ENCODE measurements at regions not wholly inside any gene's neighbourhood (a gene's known extent, or its start where the extent isn't known, plus 50 kb on each side); places are given as distances from the start of the nearest gene placed in this dataset.

DNA sequence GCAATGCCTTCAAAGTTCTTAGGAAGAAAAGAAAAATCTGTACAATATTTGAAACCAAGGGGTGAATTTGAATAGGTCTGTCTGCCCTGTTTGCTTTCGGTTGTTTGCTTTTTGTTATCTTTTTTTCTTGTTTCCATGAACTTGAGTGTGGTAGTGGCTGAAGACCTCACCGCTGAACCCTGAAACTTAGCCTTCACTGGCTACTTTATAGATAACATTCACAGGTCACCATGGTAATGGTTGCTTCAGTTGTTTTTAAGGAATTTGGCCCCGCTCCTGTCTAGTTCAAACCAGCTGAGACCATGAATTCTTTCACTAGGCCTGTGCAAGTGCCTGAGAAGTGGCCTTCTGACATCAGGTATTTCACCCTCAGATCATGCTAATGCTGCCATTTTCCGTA is 137.0 kb upstream of the PMFBP1 start:
- DNase-seq: no peak

DNA sequence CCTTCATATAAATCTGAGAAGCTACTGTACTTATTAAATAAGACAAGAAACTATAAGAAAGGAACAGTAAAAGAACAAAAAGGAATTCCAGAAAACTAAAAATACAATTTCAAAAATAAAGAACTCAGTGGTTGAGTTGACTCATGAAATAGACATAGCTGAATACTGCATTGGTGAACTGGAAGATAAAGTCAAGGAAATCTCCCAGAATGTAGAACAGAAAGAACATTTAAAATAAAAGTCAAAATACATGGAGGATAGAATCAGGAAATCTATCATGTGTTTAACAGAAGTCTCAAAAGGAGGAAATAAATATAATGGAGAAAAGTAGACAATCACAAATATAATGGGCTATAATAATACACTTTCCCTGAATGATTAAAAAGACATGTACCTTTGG is 136.4 kb upstream of the PMFBP1 start:
- DNase-seq: no peak

DNA sequence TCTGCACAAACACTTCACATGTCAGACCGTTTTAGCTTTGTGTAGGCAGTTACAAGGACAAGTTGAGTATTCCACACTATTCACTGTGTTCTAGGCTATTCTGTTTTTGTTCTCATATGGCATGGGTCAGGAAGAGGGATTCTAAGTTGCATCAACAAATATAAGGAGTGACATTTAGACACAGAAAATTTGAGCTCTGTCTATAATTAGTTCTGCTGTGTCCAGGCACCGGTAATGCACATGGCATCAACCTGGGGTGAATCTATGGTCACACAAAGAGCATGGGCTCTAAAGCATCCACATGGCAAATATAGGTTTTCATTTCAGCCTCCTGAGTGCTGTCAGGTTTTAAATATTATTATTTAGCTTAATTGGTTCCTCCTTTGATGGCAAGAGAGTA is 130.4 kb upstream of the PMFBP1 start:
- DNase-seq: no peak

DNA sequence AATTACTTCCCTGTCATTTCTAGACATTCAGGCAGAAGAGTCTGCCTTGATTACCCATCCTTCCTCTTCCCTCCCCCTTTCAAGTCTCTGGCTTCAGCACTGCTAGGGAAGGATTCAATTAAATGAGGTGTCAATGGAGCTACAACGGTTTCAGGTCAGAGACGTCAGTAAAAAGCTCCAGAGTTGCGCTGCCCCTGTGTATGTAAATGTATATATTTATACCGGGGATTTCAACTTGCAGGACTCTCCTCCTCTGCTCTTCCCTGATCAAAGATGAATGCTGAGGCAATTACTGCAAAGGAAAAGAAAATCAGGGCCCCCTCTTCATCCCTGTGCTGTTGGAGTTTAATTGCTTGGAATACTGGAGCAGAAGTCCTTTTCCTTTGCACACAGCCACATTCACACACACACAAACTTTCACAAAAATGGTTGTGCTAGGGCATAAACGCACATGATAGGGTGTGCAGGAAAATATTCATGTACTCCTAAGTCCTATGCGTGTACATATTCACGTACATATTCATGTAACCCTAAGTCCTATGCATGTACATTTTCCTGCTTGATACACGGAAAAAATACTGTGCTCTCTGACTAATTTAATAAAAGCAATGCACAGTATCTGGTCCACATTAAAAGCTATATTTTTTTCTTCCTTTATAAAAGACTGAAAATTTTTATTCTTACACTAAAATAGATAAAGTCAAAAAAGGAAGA is 129.7 kb upstream of the PMFBP1 start:
- no peak for DNase-seq

DNA sequence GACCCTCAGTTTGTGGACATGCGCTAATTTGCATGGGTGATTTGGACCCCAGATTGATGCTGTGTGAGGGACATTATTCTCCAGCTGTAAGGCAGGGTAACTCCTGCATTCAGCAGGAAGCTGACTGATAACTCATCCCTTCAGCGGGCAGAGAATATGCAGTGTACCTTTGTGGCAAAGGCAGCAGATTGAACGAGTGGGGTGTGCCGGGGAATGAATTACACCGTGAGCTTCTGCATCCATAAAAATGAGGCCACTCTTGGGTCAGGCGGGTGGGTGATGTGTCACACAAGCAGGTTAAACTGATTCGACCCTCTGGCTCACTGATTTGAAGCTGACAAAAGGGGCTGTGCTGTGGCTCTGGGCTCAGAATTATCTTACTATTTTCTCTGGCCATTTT is 128.9 kb upstream of the PMFBP1 start:
- DNase-seq: no peak

DNA sequence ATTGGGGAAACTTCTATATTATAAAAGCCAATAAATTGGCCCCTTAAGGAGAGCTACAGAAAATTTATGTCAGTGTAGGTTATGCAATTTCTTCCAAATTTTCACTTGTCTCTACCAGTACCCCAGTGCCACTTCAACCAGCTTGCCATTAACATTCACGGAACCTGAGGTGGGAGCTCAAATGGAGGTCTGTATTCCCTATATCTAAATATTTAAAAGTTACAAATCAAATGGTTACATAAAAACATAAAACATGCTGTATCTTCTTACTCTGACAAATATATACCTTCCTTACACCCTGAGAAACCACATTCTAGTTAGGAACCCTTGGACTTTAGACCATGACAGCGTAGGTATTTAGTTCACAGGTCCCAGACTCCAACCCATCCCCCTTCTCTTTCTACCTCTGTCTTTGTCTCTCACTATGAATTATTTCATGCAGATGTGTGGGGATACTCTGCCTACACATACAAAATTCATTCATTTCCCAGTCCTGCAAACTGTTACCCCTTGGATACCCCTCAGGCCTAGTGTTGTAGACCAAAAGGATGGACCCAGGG is 127.8 kb upstream of the PMFBP1 start:
- DNase-seq: no peak

DNA sequence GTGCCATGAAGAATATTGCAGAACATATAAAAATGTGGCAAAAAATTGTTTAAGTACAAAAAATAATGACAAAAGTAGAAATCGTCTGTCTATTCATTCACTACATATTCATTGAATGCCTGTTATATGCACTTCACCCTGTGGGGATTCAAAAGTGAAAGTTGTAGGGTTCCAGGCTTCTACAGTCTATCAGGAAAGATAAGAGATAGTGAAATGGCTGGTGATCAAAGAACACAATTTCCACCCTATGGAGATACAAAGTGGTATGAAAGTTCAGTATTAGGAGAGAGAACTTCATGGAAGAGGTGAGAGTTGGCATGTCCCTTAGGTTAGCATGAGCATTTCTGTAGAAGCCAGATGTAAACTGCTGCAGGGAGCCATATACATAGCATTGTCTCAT is 127.0 kb upstream of the PMFBP1 start:
- no peak for DNase-seq

DNA sequence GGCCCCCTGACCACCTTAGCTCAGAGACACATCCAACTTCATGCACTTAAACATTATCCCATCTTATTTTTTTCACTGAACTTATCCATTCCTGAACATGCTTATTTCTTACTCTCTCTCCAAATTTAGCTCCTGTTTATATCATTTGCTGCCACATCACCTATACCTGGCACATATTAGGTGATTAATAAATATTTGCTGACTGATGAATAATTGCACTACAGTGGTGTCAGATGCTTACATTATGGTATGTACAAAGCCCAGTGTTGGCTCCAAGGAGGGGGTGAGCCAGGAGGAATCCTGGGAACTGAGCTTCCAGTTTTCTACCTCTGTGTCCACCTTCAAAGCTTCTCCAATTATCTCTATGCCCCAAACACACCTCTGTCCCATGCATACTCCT is 124.0 kb upstream of the PMFBP1 start:
- DNase-seq: no peak

DNA sequence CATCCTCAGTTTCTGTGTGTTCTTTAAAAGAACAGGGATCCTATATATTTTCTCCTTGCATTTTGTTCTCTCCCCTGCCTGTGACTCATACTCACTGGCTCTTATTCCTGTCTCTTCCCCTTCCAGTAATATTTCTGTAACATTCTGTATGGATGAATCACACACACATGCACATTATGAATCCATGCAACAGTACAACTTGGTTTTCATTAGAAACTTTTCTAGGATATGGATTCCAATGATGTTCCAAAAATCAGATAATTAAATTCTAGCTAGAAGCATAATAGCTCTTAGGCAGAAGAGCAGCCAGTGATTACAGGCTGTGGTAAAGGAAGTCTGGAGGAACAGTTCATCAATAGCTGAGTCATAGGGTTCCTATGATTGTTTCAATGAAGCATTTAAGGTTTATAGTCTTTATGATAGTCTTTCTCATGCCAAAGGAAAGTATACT is 119.6 kb upstream of the PMFBP1 start:
- DNase-seq: no peak

DNA sequence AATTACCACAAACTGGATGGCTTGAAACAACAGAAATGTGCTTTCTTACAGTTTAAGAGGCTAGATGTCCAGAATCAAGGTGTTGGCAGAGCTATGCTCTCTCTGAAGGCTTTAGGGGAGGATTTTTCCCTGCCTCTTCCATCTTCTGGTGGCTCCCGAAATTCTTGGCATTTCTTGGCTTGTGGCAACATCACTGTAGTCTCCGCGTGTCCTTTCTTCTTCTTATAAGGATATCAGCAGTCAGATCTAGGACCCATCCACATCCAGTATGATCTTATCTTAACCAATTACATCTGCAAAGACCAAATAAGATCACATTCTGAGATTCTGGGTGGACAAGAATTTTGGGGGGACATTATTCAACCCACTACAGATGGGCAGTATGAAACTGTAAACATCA is 119.2 kb upstream of the PMFBP1 start:
- no peak for DNase-seq

DNA sequence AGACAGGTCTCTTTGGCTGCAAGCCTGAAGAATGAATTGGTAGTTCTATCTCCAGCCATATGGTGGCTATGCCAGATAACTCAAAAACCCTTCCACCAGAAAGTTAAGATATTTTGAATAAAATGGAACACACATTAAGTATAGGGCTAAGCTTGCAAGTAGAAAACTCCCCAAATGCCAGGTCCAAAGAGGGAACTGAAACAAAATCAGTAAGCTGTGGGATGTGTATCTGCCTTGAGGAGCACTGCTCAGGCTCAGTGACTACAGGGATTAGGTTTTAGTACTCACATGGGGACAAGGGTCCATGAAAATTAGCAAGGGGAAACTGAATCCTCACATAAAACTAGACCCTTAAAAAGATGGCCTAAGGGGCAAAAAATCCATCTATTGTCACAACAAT is 115.7 kb upstream of the PMFBP1 start:
- no peak for DNase-seq

DNA sequence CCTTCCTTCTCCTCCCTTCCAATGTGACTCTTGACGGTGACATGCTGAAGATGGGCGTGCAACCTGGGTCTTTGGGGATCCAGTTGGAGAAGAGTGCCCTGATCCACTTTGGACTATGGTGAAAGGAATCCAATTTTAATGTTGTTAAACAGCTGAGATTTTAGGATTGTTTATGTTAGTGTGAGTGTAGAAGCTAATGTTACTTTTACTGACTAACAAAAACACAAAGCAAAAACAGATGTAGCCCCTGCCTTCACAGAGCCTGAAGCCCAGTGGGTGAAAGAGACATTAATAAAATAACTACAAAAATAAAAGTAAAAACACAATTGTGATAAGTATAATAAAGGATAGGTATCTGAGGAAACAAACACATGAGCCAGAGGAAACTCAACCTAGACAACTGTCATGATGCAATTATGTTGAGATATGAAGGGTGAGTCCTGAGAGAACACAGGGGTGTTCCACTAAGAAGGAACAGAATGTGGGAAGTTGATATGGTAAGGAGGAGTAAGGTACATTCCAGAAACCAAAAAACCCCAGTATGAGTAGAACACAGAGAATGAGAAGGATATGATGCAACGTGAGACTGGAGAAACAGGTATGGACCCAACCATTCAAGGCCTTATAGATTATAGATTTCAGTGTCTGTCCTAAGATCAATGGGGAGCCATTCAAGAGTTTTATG is 115.1 kb upstream of the PMFBP1 start:
- DNase-seq: no peak

DNA sequence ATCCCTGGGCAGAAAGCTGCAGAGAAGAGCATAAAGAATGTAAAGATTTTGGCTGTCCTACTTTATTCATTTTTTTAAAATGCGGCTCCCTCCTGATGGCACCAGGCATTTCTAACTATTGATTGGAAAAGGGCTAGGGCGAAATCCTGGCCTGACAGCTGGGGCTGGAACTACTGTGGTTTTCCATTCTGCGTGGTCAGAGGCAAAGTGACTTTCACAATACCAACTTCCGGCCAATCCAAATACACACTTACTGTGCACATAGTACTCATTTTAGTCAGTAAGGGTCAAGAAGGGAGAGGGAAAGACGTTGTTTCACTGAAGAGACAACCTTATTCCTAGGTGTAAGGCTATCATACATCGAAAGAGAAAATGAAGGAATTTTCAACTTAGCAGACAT is 113.8 kb upstream of the PMFBP1 start:
- DNase-seq: no peak

DNA sequence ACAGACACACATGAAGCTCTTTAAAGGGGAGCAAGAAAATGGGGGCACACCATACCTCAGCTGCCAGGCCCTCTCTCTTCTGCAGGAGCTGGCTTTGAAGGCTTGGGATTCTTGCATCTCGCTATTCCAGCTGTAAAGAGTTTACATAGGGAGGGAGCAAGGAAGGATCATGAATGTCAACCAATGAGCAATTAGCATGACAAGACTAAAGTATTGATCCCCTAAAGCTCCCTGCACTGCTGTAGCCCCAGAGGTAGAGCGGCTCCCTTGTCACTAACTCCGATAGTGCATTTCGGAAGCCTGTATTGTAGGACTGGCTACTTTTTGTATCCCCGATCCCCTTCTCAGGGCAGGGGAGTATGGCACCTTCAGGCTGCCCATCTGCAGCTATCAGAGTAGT is 113.4 kb upstream of the PMFBP1 start:
- DNase-seq: no peak

DNA sequence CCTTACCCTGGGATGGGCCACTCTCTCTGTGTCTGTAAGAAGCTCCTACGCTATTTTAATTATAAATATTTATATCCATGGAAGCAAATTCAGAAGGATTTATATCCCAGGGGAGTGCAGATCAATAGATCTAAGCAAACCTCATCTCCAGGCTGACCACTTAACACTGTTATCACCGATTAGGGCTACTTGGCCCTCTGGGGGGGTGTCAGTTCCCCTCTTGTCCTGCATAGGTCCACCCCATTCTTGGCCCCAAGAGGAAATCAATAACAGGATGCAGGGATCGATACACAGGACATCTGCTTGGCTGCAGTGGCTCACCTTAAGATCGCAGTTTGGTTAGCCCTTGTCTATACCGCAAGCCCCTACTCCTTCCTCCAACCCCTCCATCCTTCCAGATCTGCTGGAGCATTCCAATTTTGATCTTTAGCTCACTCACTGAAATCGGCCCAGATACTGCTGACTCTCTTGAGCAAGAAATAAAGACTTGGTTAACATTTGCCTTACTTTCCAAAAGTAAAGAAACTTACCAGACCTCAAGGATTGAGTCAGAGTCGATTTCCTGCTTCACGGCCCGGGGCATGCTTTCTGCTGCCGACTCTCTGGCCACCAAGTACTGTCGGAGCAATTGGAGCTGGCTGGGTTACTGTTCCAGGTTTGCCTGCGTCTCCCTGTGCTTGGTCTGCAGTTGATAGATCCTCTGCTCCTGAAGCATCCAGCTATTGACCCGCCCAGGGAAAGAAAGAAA is 112.3 kb upstream of the PMFBP1 start:
- no peak for DNase-seq

DNA sequence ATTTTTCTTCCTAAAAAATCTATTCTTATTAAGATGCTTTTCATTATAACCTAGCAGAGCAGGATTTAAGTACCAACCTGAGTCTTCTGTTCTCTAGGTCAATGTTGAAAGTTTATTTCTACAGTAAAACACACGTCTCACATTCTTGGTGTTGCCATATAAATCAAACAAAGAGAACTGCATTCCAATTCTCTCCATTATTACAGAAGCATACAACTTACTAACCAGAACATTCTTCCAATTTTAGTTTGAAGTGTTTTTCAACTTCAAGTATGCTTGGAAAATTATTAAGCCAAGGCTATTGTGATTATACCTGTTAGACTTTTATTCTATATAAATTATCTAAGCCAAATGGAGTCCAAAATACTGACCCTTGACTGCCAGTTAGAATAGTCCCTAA is 110.4 kb upstream of the PMFBP1 start:
- no peak for DNase-seq

DNA sequence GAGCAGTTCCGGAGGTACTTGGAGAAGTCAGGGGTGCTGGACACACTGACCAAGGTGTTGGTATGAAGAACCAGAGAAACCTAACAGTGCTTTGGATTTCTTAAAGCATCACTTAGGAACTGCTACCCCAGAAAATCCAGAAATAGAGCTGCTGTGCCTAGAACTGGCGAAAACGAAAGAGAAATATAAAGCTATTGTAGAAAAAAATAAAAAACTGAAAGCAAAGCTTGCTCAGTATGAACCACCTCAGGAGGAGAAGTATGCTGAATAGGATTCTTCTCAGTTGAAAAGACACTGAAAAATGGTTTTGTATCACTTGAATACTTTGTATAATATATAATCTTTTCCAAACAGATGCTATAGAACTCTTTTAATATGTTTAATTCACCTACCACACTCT is 106.3 kb upstream of the PMFBP1 start:
- DNase-seq: no peak

DNA sequence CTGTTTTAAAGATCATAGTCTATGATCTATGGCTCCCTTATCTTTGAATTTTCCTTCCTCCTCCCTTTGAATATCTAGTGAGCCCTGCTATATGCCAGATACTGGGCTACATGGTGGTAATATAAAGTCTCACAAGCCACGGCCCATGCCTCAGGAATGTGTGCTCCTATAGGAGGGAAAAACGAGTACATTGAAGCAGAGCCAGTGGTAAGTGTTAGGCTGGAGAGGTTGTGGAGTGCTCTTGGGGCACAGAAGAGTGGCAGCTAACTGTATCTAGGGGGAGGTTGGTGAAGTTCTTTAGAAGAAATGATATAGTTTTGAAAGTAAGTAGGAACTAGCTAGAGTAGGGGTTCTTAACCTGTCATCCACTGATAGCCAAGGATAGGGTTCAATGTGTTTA is 105.8 kb upstream of the PMFBP1 start:
- no peak for DNase-seq

DNA sequence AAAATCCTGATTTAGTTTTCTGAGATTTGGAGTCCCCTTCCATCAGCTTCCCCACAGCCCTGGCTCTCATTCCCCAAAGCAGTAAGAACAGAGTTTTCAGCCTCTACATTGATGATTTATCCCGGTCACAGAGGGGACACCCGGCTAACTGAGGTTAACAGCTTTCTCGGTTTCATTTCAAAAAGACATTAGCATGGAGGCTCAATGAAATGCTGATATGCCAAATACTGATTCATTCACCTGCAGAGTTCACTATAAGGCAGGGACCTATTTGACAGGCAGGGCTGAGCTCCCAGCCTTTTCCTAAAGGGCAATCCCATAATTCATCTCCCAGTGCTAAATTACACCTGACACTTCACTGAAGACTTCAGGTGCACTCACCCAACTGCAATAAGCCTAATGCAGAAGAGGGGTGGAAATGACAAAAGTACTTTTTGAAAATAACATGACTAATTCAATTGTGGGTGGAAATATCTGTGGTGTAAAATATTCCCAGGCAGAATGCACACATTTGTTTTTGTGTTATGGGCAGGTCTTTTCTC is 99.8 kb upstream of the PMFBP1 start:
- no peak for DNase-seq

DNA sequence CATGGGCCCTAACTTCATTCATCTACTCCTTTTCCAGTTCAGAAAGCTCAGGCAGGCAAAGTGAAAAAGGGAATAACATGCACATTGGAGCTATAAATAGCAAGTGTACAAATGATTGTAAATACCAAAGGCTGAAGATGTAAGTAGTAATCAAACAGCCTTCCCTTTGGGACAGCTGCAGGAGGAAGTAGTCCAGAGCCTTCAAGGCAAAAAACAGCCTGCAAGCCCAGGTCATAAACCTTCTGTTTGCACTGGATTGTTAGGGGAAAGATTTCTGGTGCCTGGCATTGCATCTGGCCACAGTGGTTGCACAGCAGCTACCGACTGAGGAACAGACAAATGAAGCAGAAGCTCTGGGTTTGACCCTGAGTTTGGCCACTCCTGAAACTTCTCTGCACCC is 98.6 kb upstream of the PMFBP1 start:
- no peak for DNase-seq

DNA sequence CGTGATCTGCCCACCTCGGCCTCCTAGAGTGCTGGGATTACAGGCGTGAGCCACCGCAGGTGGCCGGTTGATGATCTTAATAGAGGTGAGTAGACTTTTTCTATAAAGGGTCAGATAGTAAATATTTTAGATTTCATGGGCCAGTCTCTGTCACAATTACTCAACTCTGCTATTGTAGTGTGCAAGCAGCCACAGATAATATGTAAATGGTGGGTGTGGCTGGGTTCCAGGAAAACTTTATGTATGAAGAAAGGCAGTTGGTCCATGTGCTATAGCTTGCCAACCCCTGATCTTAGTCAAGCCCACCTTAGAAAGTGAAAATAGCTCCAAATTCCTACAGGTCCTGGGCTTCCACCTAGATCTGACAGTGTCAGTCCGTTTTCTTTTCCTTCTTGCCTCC is 94.9 kb upstream of the PMFBP1 start:
- no peak for DNase-seq

DNA sequence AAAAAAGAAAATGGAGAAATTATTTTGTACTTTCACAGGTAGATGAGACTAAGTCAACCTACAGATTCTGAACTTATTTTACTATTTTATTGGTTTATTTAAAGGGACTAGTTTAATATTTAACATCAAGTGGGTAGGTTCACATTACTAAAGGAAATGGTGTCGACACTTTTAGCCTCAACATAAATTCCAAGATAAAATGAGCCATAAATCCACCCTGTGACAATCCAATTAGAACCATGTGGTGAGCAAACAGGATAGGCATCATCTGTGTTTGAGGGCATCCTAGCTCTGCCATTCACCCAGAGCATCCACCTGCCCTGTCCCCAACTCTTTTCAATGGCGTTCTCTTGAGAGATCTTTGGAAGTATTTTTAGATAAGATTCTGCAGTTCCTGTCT is 92.8 kb upstream of the PMFBP1 start:
- no peak for DNase-seq

DNA sequence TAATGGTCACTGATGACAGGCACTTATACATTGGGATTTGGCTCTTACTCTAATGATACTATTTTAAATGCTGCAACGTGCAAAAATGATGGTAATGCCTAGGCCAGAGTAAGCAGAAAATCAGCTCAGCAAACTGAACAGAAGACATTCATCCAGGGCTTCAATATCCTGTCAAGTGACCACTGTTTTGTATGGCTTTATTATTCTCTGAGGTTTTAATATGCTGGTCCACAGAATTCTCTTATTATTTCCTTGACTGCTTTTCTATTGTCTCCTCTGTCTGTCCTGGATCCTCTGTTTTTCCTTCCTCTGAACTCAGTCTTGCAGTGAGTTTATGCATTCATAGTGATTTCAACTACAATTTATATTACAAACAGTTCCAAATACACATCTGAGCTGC is 90.8 kb upstream of the PMFBP1 start:
- no peak for DNase-seq

DNA sequence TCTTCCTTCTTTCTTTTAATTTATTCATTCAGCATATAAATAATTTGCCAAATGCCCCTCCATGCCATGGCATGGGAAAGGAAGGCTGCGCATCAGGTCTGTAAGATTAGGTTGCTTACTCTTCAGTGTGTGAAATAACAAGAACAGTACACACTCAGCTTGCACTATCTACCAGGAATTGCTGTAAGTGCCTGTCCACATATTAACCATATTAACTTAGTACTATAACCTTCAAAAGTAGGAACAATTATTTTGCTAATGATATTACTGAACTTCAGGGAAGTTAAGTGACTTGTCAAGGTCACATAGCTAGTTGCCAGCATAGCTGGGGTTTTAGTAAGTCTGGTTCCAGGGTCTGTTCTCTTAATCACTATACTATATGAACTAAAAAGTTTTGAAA is 89.2 kb upstream of the PMFBP1 start:
- no peak for DNase-seq

Data from NCI-H1092 (cell line).